ENCODE measurements at regions not wholly inside any gene's neighbourhood (a gene's known extent, or its start where the extent isn't known, plus 50 kb on each side); places are given as distances from the start of the nearest gene placed in this dataset.
"Not testable (repeated sequence)": the region's sequence is repeated elsewhere in the genome, so short reads cannot be mapped to it uniquely, and the experiment has no call there.

GRCh38 chr3:8052659-8053058, 449.0 kb upstream of the LMCD1 start:
- no peak for DNase-seq
- intact Hi-C loops (cut with DNase I), result no loop called here
- Histone ChIP-seq H3K27ac (ENCODE audit: low read depth in 2 of 2, low read length in 2 of 2) (no peak overlapping the region), H3K4me3 (ENCODE audit: low read length in 3 of 3) (no peak overlapping the region), H3K4me1 (ENCODE audit: control insufficient read depth in 2 of 3, insufficient read depth in 2 of 3, low read depth in 1 of 3, low read length in 3 of 3) (no peaks in the 10 kb centered on the region), H3K9ac (ENCODE audit: low read length in 3 of 3) (no peak overlapping the region), H3K36me3 (ENCODE audit: control insufficient read depth in 2 of 3, insufficient read depth in 3 of 3, low read length in 3 of 3) (no peaks in the 10 kb centered on the region), H3K9me3 (ENCODE audit: control insufficient read depth in 2 of 3, insufficient read depth in 1 of 3, low read length in 3 of 3) (no peaks in the 10 kb centered on the region), H3K27me3 (ENCODE audit: control insufficient read depth, insufficient read depth, low read length) (no peaks in the 10 kb centered on the region)
- TF ChIP-seq, protein P1, sequence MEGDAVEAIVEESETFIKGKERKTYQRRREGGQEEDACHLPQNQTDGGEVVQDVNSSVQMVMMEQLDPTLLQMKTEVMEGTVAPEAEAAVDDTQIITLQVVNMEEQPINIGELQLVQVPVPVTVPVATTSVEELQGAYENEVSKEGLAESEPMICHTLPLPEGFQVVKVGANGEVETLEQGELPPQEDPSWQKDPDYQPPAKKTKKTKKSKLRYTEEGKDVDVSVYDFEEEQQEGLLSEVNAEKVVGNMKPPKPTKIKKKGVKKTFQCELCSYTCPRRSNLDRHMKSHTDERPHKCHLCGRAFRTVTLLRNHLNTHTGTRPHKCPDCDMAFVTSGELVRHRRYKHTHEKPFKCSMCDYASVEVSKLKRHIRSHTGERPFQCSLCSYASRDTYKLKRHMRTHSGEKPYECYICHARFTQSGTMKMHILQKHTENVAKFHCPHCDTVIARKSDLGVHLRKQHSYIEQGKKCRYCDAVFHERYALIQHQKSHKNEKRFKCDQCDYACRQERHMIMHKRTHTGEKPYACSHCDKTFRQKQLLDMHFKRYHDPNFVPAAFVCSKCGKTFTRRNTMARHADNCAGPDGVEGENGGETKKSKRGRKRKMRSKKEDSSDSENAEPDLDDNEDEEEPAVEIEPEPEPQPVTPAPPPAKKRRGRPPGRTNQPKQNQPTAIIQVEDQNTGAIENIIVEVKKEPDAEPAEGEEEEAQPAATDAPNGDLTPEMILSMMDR (IDR thresholded peaks at IDR 0.05; ENCODE audit: borderline replicate concordance, extremely low read depth, insufficient read depth), result no peak
- FAIRE-seq, result no peak

GRCh38 chr3:8068135-8068534, 433.5 kb upstream of the LMCD1 start:
- DNase-seq, result peak in 1 of 5 donors; percentile 54
- H3K36me3 ChIP-seq (ENCODE audit: control insufficient read depth in 2 of 3, insufficient read depth in 3 of 3, low read length in 3 of 3); H3K27me3 ChIP-seq (ENCODE audit: control insufficient read depth, insufficient read depth, low read length); H3K27ac ChIP-seq (ENCODE audit: low read depth in 2 of 2, low read length in 2 of 2); FAIRE-seq; intact Hi-C loops (cut with DNase I); H3K4me1 ChIP-seq (ENCODE audit: control insufficient read depth in 2 of 3, insufficient read depth in 2 of 3, low read depth in 1 of 3, low read length in 3 of 3); H3K9ac ChIP-seq (ENCODE audit: low read length in 3 of 3); H3K4me3 ChIP-seq (ENCODE audit: low read length in 3 of 3); H3K9me3 ChIP-seq (ENCODE audit: control insufficient read depth in 2 of 3, insufficient read depth in 1 of 3, low read length in 3 of 3): not testable (repeated sequence)

GRCh38 chr3:8069471-8069870, 432.2 kb upstream of the LMCD1 start:
- Histone ChIP-seq H3K9ac (ENCODE audit: low read length in 3 of 3) (no peak overlapping the region), H3K27ac (ENCODE audit: low read depth in 2 of 2, low read length in 2 of 2) (no peak overlapping the region), H3K4me3 (ENCODE audit: low read length in 3 of 3) (no peak overlapping the region), H3K36me3 (ENCODE audit: control insufficient read depth in 2 of 3, insufficient read depth in 3 of 3, low read length in 3 of 3) (no peaks in the 10 kb centered on the region), H3K27me3 (ENCODE audit: control insufficient read depth, insufficient read depth, low read length) (no peaks in the 10 kb centered on the region), H3K9me3 (ENCODE audit: control insufficient read depth in 2 of 3, insufficient read depth in 1 of 3, low read length in 3 of 3) (no peaks in the 10 kb centered on the region), H3K4me1 (ENCODE audit: control insufficient read depth in 2 of 3, insufficient read depth in 2 of 3, low read depth in 1 of 3, low read length in 3 of 3) (no peaks in the 10 kb centered on the region)
- FAIRE-seq, result no peak
- peak in 2 of 5 donors; percentile 29 to 49 for DNase-seq
- intact Hi-C loops (cut with DNase I), result no loop called here
- TF ChIP-seq, protein P1 (IDR thresholded peaks at IDR 0.05; ENCODE audit: borderline replicate concordance, extremely low read depth, insufficient read depth), result no peak

- intact Hi-C loops (cut with DNase I), result no loop called here
- TF ChIP-seq, protein P1 (IDR thresholded peaks at IDR 0.05; ENCODE audit: borderline replicate concordance, extremely low read depth, insufficient read depth), result no peak
- DNase-seq (peak in 2 of 5 donors; percentile 49 to 83), FAIRE-seq (no peak)
- H3K27me3 ChIP-seq (ENCODE audit: control insufficient read depth, insufficient read depth, low read length), result no peaks in the 10 kb centered on the region
- no peaks in the 10 kb centered on the region for H3K36me3 ChIP-seq (ENCODE audit: control insufficient read depth in 2 of 3, insufficient read depth in 3 of 3, low read length in 3 of 3)
- H3K4me3 ChIP-seq (ENCODE audit: low read length in 3 of 3), result no peak overlapping the region
- H3K9ac ChIP-seq (ENCODE audit: low read length in 3 of 3), result no peak overlapping the region
- H3K27ac ChIP-seq (ENCODE audit: low read depth in 2 of 2, low read length in 2 of 2), result no peak overlapping the region
- H3K9me3 ChIP-seq (ENCODE audit: control insufficient read depth in 2 of 3, insufficient read depth in 1 of 3, low read length in 3 of 3), result no peaks in the 10 kb centered on the region
- H3K4me1 ChIP-seq (ENCODE audit: control insufficient read depth in 2 of 3, insufficient read depth in 2 of 3, low read depth in 1 of 3, low read length in 3 of 3), result no peaks in the 10 kb centered on the region
Measured at GRCh38 chr3:8070011-8070410, 431.6 kb upstream of the LMCD1 start.

DNA sequence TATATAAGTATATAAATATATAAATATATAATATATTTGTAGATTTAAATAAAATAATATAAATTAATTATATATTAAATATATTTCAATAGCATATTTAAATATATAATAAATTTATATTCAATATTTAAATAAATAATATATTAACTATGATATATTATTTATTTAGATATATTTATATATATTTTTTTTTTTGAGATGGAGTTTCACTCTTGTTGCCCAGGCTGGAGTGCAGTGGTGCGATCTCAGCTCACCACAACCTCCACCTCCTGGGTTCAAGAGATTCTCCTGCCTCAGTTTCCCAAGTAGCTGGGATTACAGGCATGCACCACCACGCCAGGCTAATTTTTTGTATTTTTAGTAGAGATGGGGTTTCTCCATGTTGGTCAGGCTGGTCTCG, 426.9 kb upstream of the LMCD1 start:
- FAIRE-seq; H3K4me1 ChIP-seq (ENCODE audit: control insufficient read depth in 2 of 3, insufficient read depth in 2 of 3, low read depth in 1 of 3, low read length in 3 of 3); H3K4me3 ChIP-seq (ENCODE audit: low read length in 3 of 3); H3K27ac ChIP-seq (ENCODE audit: low read depth in 2 of 2, low read length in 2 of 2); H3K27me3 ChIP-seq (ENCODE audit: control insufficient read depth, insufficient read depth, low read length); H3K36me3 ChIP-seq (ENCODE audit: control insufficient read depth in 2 of 3, insufficient read depth in 3 of 3, low read length in 3 of 3); intact Hi-C loops (cut with DNase I); H3K9ac ChIP-seq (ENCODE audit: low read length in 3 of 3); DNase-seq; H3K9me3 ChIP-seq (ENCODE audit: control insufficient read depth in 2 of 3, insufficient read depth in 1 of 3, low read length in 3 of 3): not testable (repeated sequence)

Measured in kidney (tissue), 13 donors.